Fibroblast of villous mesenchyme (primary cell): ENCODE measurements at regions not wholly inside any gene's neighbourhood (a gene's known extent, or its start where the extent isn't known, plus 50 kb on each side); places are given as distances from the start of the nearest gene placed in this dataset.

ENCODE experiments used
- DNase-seq: peaks from one replicate; pipeline ENCODE4 v3.0.0-alpha.2; 2010; ENCODE audit warnings: low read depth
- H3K4me3 ChIP-seq: 2 replicates; pipeline ENCODE4 v1.5.1; 2011; ENCODE audit warnings: low read depth, mild to moderate bottlenecking, low read length
- TF ChIP-seq, protein P1 (sequence below): IDR thresholded peaks from 2 replicates; pipeline ENCODE4 v1.5.1; 2012; ENCODE audit warnings: low read depth, mild to moderate bottlenecking, low read length; ENCODE audit not compliant: insufficient read depth

DNA sequence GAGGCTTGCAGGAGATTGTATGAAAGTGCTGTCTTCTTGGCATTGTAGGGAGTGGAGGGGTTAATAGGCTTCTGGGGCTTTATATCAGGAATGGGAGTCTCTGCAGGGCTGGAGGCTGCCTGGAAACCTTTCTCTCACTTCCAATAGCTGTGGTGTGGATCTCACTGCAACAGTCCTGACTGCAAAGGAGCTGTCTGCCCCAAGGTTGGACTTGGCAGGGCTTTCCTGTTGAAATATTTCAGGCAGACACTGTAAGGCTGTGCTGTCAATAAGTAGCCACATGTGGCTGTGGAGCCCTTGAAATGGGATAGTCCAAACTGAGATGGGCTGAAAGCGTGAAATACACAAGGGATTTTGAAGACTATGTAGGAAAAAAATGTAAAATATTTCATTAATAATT lies 399.1 kb upstream of the SPRED2 start:
- H3K4me3 ChIP-seq: no peak overlapping the region
- no peak for DNase-seq
- TF ChIP-seq, protein P1, sequence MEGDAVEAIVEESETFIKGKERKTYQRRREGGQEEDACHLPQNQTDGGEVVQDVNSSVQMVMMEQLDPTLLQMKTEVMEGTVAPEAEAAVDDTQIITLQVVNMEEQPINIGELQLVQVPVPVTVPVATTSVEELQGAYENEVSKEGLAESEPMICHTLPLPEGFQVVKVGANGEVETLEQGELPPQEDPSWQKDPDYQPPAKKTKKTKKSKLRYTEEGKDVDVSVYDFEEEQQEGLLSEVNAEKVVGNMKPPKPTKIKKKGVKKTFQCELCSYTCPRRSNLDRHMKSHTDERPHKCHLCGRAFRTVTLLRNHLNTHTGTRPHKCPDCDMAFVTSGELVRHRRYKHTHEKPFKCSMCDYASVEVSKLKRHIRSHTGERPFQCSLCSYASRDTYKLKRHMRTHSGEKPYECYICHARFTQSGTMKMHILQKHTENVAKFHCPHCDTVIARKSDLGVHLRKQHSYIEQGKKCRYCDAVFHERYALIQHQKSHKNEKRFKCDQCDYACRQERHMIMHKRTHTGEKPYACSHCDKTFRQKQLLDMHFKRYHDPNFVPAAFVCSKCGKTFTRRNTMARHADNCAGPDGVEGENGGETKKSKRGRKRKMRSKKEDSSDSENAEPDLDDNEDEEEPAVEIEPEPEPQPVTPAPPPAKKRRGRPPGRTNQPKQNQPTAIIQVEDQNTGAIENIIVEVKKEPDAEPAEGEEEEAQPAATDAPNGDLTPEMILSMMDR: no peak

DNA sequence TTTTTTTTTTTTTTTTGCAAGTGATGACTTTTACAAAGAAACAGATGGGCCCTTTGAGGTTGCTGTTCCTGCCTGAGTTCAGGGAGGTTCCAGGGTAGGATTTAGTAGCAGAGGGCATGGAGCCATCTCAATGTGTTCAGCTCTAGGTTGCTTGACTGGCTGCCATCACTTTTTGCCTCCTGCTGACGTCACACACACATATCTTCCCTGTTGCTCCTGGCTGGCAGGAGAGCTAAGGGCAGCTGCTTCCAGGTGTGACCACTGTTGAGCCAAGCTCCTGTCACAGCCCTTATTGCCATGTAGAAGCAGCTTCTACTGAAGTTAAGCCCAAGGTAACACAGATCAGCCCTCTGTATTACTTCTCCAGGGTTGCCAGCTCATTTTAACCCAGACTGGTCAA lies 394.2 kb upstream of the SPRED2 start:
- H3K4me3 ChIP-seq: no peak overlapping the region
- no peak for DNase-seq
- TF ChIP-seq, protein P1: no peak

- no peak for DNase-seq
- TF ChIP-seq, protein P1: no peak
- no peak overlapping the region for H3K4me3 ChIP-seq
These were observed 391.1 kb upstream of the SPRED2 start for GRCh38 chr2:65823511-65823910.

GRCh38 chr2:65820454-65820853 lies 388.1 kb upstream of the SPRED2 start:
- no peak overlapping the region for H3K4me3 ChIP-seq
- TF ChIP-seq, protein P1: no peak
- no peak for DNase-seq

- no peak for DNase-seq
- no peak overlapping the region for H3K4me3 ChIP-seq
- TF ChIP-seq, protein P1: no peak
These were observed 387.6 kb upstream of the SPRED2 start for GRCh38 chr2:65819963-65820362.

- H3K4me3 ChIP-seq: no peak overlapping the region
- TF ChIP-seq, protein P1: no peak
- DNase-seq: peak; percentile 1
These were observed 386.6 kb upstream of the SPRED2 start for GRCh38 chr2:65818873-65819451.

DNA sequence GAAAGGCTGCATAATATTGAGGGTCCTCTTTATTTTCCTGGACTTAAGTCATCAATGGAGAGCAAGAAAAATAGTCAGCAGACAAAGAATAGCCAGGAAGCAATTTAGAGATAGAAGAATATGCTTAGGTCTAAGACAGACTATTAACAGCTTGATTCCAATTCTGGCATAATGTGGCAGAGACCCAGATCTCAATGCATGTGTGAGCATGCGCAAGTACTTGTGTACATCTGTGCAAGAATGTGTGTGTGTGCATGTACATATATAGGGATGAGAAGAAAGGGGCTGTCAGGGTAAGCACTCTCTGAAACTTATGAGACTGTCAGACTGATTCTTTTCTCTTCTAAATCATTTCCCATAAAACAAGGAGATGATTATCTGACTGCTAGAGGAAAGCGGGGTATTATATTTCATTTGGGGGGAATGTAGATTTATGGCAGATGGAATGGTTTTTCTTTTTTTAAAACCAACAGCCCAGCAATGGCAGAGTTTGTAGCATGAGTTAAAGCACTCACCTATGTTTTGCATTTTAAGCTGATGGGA lies 381.3 kb upstream of the SPRED2 start:
- H3K4me3 ChIP-seq: no peak overlapping the region
- no peak for DNase-seq
- TF ChIP-seq, protein P1: no peak
